Esophagus muscularis mucosa (tissue), 3 donors: ENCODE measurements at regions not wholly inside any gene's neighbourhood (a gene's known extent, or its start where the extent isn't known, plus 50 kb on each side); places are given as distances from the start of the nearest gene placed in this dataset.
"Not testable (repeated sequence)": the region's sequence is repeated elsewhere in the genome, so short reads cannot be mapped to it uniquely, and the experiment has no call there.

ENCODE experiments used
- POLR2AphosphoS5 ChIP-seq, 2 donors: sonication (generic); formaldehyde crosslinking; IDR thresholded peaks; one replicate each; pipeline ENCODE4 v1.6.1; 2017; ENCODE audit warnings: antibody characterized with exemption in 2 of 2
- TF ChIP-seq, protein P1 (sequence below), 3 experiments: fragments of 200-600 bp in 2 of 3; fragments of 450-650 bp in 1 of 3; sonication (generic) in 2 of 3; IDR thresholded peaks; one replicate each; pipeline ENCODE4 v1.5.1; 2017 to 2019; ENCODE audit warnings: antibody characterized with exemption in 3 of 3, mild to moderate bottlenecking in 2 of 3, moderate library complexity in 1 of 3

DNA sequence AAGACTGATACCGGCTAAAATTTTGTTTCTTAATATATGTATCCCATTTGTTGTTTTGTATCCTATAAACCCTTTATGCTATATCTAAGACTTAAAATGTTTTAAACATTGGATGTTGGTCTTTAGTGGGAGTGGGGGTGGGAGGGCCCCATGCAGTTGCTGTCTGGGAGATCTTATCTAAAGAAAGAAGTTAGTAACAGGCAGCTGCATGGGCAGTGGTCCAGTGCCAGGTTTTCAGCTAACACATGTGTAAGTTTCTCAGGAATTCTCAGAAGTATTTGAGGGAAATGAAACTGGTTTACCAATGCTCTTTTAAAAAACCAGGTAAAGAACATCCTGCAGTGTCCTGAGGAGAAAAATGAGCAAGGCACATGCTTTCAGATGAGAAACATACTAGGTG is 738.3 kb upstream of the AMELY start:
- not testable (repeated sequence) for TF ChIP-seq POLR2AphosphoS5 (IDR thresholded peaks at IDR 0.05)
- TF ChIP-seq, protein P1, sequence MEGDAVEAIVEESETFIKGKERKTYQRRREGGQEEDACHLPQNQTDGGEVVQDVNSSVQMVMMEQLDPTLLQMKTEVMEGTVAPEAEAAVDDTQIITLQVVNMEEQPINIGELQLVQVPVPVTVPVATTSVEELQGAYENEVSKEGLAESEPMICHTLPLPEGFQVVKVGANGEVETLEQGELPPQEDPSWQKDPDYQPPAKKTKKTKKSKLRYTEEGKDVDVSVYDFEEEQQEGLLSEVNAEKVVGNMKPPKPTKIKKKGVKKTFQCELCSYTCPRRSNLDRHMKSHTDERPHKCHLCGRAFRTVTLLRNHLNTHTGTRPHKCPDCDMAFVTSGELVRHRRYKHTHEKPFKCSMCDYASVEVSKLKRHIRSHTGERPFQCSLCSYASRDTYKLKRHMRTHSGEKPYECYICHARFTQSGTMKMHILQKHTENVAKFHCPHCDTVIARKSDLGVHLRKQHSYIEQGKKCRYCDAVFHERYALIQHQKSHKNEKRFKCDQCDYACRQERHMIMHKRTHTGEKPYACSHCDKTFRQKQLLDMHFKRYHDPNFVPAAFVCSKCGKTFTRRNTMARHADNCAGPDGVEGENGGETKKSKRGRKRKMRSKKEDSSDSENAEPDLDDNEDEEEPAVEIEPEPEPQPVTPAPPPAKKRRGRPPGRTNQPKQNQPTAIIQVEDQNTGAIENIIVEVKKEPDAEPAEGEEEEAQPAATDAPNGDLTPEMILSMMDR (IDR thresholded peaks at IDR 0.05): not testable (repeated sequence)
